ENCODE measurements at regions not wholly inside any gene's neighbourhood (a gene's known extent, or its start where the extent isn't known, plus 50 kb on each side); places are given as distances from the start of the nearest gene placed in this dataset.
"Not testable (repeated sequence)": the region's sequence is repeated elsewhere in the genome, so short reads cannot be mapped to it uniquely, and the experiment has no call there.

DNA sequence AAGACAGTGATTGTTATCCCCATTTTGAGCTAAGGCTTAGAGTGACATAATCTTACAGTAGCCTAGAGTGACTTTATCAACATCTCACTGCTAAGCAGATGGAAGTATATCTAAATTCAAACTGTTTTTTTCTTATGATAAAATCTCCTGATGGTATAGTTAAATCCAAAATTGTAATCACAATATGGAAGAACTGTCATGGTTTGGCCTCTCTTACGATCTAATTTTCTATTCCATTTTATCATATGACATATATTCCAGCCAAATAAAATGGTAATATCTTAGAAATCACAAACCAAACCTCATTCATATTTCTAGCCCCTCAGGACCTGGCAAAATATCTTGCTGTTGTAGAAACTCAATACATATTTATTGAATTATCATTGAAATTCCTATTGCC lies 864.7 kb downstream of the SLC6A15 start:
- no peak for DNase-seq (ENCODE audit: low spot score)

DNA sequence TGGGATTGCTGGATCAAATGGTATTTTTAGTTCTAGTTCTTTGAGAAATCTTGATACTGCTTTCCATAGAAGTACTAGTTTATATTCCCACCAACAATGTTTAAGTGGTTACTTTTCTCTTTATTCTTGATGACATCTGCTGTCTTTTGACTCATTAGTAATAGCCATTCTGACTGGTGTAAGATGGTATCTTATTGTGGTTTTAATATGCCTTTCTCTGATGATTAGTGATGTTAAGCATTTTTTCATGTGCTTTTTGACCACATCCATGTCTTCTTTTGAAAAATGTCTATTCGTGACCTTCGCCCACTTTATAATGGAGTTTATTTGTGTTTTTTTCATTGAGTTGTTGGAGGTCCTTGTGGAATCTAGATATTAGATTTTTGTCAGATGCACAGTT lies 865.7 kb downstream of the SLC6A15 start:
- DNase-seq (ENCODE audit: low spot score): no peak

- DNase-seq (ENCODE audit: low spot score): no peak
These were observed 869.2 kb downstream of the SLC6A15 start for GRCh38 chr12:84043355-84043754.

- no peak for DNase-seq (ENCODE audit: low spot score)
These were observed 874.4 kb downstream of the SLC6A15 start for GRCh38 chr12:84038242-84038641.

DNA sequence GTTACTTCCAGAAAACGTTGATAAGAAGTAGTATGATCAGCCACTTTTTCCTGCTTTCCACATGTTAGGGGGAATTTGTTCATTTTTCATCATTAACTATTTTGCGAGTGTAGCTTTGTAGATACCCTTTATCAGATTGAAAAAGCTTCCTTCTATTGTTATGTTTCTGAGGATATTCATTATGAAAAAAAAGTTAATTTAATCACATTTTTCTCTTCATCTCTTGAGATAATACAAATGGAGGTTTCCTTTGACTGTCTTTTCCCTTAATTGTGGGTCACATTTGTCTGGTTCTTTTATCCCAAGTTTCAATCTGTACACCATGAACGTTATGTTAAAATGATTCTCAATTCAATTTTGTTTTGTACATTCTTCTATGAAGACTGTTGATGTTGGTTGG lies 875.7 kb downstream of the SLC6A15 start:
- no peak for DNase-seq (ENCODE audit: low spot score)

DNA sequence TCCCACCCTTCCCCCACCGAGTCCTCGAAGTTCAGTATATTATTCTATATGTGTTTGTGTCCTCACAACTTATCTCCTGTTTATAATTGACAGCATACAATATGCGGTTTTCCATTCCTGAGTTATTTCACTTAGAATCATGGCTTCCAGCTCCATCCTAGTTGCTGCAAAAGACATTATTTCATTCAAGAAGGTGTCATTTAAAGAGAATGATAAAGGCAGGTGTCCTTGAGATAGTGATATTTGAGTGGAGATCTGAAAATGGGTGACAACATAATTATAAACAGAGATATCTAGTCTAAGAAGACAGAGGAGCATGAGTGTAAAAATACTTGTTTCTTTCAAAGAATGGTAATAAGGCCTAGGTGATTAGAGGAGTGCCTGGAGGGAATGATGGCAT lies 876.8 kb downstream of the SLC6A15 start:
- DNase-seq (ENCODE audit: low spot score): no peak

DNA sequence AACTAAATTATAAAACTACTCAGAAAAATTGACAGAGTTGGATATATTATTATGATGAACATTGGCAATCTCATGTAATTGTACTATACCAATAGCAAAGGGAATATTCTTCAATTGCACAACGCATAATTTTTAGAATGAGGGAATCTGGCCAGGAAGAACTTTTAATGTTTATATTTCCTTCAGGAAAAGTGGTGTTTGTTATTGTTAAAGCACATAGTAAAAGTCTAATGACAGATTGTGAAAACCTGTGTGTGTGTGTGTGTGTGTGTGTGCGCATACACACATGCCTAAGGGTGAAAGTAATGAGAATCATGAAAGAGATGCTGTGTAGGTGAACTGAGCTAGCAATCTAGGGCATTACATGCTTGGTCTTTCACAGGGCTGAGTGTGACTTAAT lies 877.7 kb downstream of the SLC6A15 start:
- DNase-seq (ENCODE audit: low spot score): no peak

DNA sequence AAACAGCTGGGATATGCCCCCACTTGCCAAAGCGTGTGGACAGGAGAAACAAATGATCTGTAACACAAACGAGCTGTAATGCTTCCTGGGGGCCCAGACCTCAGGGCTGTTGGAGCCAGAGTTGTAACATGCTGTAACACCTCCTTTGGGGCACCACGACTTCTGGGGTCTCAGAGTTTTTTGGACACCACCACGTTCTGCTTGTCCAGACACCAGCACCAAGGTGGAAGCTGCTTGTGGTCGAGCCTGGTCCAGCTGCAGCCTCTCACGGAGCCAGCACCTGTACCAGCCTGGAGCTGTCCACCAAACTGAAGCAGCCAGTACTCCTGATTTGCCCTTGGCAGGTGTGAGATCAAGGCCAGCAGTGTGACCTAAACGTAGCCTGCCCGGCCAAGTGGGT lies 879.4 kb downstream of the SLC6A15 start:
- no peak for DNase-seq (ENCODE audit: low spot score)

- DNase-seq (ENCODE audit: low spot score): not testable (repeated sequence)
These were observed 893.9 kb downstream of the SLC6A15 start for GRCh38 chr12:84018556-84019179.

DNA sequence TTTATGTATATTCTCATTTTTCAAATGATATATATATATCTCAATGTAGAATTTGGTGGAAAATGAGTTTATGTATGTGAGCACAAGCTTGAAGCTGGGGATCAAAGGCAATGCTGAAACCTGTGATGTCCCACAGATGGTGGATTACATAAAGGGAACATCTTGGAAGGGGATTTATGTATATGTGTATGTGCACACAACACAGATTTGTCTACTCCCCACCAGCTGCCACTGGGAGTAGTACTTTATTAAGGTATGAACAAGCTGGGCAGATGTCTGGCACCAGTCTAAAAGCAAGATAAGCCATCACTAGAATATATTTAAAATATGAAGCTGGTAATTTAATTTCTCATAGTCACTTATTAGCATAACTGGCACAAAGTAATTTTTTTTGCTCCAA lies 895.6 kb downstream of the SLC6A15 start:
- no peak for DNase-seq (ENCODE audit: low spot score)

GRCh38 chr12:83997423-83997822 lies 915.2 kb downstream of the SLC6A15 start:
- no peak for DNase-seq (ENCODE audit: low spot score)

- no peak for DNase-seq (ENCODE audit: low spot score)
These were observed 915.9 kb downstream of the SLC6A15 start for GRCh38 chr12:83996671-83997070.

DNA sequence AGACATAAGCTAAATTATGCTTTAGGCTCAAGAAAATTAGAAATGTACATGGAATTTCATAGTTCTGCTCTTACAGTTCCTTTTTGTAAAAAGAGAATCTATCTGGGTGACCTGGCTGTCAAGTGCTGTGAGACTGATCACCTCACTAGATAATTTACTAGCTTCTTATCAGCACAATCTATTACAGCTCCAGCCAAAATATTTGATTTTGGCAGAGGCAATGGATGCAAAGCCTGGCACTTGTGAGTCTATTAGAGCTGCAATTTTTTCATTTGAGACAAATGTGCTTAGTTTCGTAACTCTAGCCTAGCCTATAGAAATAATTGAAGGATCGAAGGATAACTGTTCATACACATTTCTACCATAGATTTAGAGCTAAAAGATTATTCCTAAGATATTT lies 927.5 kb downstream of the SLC6A15 start:
- no peak for DNase-seq (ENCODE audit: low spot score)

DNA sequence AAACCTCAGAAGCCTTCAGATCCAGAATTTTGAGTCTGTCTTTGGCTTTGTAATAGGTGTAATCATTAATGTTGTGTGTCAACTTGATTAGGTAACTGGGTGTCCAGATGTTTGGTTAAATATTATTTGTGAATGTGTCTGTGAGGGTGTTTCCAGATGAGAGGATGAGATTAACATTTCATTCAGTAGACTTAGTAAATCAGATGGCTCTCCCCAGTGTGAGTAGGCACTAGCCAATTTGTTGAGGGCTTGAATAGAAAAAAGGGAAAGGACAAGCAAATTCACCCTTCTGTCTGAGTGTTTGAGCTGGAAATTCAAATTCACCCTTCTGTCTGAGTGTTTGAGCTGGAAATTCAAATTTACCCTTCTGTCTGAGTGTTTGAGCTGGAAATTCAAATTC lies 932.2 kb downstream of the SLC6A15 start:
- DNase-seq (ENCODE audit: low spot score): no peak

GRCh38 chr12:83979785-83980184 lies 932.8 kb downstream of the SLC6A15 start:
- no peak for DNase-seq (ENCODE audit: low spot score)

DNA sequence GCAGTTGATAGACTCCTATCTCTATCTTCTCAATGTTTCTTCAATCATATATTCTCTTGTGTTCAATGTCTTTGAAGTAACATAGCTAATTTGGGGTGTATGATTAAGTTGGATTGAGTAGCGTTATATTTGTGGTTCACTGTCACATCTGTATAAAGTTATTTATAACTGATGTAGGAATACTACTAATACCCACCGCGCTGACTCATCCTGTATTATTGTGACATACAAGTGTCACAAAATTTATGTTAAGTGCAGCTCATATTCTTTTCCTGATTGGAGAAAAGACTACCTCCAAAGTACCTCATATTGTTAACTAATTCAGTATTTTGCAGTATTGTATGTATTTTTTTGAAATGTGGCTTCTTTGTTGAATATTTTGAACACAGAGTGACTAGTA lies 940.8 kb downstream of the SLC6A15 start:
- no peak for DNase-seq (ENCODE audit: low spot score)

- DNase-seq (ENCODE audit: low spot score): no peak
These were observed 951.8 kb downstream of the SLC6A15 start for GRCh38 chr12:83960767-83961166.

DNA sequence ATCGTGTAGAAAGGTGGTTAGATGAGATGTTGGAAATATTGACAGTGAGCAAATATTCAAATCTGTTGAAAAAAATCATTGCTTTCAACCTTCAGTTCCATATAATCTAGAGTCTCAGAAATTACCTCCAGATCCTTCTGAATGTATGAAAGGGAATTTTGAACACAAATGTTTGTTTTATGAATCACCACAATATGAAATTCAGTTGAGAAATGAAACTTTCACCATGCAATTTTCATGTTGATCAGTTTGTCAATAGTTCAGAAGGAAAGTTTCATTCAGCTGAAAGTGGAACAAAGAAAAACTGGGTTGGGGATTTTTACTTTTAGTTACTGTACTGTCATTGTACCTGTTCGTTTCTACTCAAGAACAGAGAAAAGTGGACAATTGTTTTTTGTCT lies 953.6 kb downstream of the SLC6A15 start:
- no peak for DNase-seq (ENCODE audit: low spot score)

- DNase-seq (ENCODE audit: low spot score): no peak
These were observed 957.5 kb downstream of the SLC6A15 start for GRCh38 chr12:83954956-83955601.

DNA sequence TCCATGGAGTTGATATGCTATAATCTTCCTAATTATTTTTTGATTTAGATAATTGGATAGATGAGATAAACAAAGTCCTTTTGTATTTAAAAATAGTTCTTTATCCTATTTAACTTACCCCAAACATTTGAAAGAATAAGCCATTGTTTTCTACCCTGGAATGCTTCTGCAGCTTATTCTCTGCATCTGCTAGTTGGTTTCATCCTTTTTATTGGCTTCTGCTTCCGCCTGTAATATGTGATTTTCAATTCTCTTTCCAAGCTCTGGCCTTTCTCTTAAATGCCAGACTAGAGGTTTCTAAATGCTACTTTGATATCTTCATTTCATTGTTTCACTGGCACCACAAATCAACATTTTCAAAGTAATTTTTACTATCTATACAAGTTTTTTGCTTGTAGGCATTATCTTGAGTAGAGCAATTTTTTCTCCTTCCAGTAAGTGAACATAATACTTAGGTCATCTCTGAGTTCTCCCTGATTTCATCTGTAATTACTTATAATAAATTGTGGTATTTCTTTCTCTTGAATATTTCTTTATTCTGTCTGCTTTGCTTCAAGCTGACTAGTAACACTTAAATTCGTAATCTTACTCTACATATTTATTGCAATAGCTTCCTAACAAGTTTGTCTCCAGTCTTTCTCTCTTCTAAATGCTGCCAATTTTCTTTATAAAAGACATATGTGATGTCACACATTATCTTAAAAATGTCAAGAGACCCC lies 958.4 kb downstream of the SLC6A15 start:
- peak; percentile 20 for DNase-seq (ENCODE audit: low spot score)

- DNase-seq (ENCODE audit: low spot score): no peak
These were observed 966.7 kb downstream of the SLC6A15 start for GRCh38 chr12:83945871-83946270.

DNA sequence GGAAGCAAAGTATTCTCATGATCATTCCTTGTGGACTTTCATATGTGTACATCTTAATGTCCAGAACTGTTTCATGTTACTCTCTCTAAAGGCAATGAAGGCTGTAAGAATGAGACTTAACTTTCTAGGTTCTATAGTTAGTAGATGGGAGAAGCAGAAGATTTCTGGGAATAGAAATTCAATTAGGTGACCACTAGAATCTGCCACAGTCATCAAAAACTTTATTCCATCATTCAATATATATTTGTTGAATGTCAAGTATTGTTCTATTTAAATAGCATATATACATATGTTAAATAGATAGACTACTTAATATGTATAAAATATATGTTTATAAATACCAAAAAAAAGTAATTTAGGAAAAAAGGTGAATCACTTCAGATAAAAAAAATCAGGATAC lies 972.9 kb downstream of the SLC6A15 start:
- DNase-seq (ENCODE audit: low spot score): no peak

GRCh38 chr12:83933615-83934014 lies 979.0 kb downstream of the SLC6A15 start:
- DNase-seq (ENCODE audit: low spot score): no peak

- DNase-seq (ENCODE audit: low spot score): no peak
These were observed 980.6 kb downstream of the SLC6A15 start for GRCh38 chr12:83932011-83932410.

Measured in COLO829 (cell line).